NCI-H446 treated with DMSO at 0.1 percent for 48 hours (cell line): ENCODE measurements at regions not wholly inside any gene's neighbourhood (a gene's known extent, or its start where the extent isn't known, plus 50 kb on each side); places are given as distances from the start of the nearest gene placed in this dataset.
A peak's percentile ranks its signal among the peaks of the same experiment; 100 is the strongest.
"Not testable (repeated sequence)": the region's sequence is repeated elsewhere in the genome, so short reads cannot be mapped to it uniquely, and the experiment has no call there.

Experiments used
- DNase-seq: peaks from one replicate; lab custom pipeline; 2025; lab: John Stamatoyannopoulos, UW

GRCh38 chr11:45000918-45001317, 50.2 kb upstream of the TP53I11 start:
- DNase-seq = no peak

GRCh38 chr11:45001466-45002165, 50.9 kb upstream of the TP53I11 start:
- no peak for DNase-seq

DNA sequence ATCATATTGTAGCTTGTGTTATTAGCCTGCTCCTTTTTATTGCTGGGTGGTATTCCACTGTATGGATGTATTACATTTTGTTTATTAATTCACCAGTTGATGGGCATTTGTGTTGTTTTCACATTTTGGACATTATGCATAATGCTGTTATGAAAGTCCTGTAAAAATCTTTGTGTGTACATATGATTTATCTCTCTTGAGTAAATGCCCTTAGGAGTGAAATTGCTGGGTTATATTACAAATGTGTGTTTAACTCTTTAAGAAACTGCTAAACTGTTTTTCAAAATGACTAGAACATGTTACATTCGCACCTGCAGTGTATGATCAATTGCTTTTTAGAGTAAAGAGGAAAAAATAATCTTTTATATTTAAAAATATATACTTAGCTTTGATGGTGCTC, 54.4 kb upstream of the TP53I11 start:
- DNase-seq = no peak

GRCh38 chr11:45007011-45007410, 56.3 kb upstream of the TP53I11 start:
- no peak for DNase-seq

- DNase-seq = not testable (repeated sequence)
Observed at GRCh38 chr11:45015983-45016382, 65.3 kb upstream of the TP53I11 start.

DNA sequence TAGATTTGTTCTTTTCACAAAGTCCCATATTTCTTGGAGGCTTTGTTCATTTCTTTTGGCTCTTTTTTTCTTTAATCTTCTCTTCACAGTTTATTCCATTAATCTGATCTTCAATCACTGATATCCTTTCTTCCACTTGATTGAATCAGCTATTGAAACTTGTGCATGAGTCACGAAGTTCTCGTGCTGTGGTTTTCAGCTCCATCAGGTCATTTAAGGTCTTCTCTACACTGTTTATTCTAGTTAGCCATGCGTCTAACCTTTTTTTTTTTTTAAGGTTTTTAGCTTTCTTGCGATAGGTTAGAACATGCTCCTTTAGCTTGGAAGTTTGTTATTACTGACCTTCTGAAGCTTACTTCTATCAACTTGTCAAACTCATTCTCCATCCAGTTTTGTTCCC, 65.8 kb upstream of the TP53I11 start:
- DNase-seq = not testable (repeated sequence)

DNA sequence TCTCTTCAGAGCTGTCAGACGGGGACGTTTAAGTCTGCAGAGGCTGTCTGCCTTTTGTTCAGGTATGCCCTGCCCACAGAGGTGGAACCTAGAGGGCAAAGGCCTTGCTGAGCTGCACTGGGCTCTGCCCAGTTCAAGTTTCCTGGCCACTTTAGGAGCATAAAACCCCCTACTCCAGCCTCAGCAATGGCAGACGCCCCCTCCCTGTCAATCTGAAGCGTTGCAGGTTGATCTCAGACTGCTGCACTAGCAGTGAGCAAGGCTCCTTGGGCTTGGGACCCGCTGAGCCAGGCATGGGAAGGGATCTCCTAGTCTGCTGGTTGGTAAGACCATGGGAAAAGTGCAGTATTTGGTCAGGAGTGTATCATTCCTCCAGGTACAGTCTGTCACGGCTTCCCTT, 66.6 kb upstream of the TP53I11 start:
- DNase-seq = no peak

GRCh38 chr11:45021001-45021400, 70.3 kb upstream of the TP53I11 start:
- no peak for DNase-seq

DNA sequence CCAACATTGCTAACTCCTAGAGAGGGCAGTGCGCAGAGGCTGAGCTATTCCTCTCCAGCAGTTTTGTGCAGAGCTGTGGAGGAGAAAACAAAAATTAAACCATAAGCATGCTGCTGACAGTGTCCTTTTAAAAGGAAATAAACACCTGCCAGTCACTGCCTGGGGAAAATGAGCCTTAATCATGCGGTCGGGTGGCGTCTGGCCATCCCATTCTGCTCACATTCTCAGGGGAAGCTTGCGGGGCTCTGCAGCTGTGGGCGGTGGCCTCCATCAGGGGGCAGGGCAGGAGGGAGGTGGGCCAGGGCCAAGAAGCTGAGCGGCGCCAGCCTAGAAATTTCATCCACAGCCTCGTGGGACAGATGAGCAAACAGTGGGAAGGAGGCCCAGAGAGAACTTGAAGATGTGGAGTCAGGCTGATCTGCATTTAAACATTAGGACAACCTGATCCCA, 71.0 kb upstream of the TP53I11 start:
- peak; percentile 93 for DNase-seq

- no peak for DNase-seq
Observed at GRCh38 chr11:45022294-45023064, 71.8 kb upstream of the TP53I11 start.

DNA sequence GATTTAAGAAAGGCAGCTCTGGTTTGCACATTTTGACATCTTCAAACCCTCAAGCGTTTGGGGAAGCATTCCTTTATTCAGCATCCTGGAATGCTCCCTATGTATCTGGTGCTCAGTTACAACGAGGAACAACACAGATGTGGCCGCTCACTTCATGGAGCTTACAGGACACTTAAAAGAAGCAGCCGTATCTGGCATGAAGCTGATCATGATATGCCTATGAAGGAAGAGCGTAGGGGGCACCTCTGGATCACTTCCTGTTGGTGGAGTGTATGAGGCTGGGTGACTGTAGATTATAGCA, 72.3 kb upstream of the TP53I11 start:
- no peak for DNase-seq

DNA sequence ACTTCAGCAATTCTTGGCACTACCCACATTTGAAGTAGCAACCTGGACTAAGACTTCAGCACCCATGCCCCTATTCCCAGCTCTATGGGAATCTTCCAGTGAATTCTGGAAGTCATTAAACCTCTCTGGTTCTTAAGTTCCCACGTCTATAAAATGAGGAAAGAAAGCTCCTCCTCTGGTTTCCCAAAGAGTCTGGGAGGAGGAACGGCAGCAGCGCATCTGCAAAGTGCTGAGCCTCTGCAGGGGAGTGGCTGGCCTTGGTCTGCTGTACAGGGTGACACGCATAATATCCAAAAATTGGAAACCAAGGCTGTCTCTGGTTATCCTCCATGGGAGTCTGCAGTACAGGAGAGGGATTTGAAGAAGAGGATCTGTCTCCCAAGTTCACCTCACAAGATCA, 73.6 kb upstream of the TP53I11 start:
- no peak for DNase-seq

DNA sequence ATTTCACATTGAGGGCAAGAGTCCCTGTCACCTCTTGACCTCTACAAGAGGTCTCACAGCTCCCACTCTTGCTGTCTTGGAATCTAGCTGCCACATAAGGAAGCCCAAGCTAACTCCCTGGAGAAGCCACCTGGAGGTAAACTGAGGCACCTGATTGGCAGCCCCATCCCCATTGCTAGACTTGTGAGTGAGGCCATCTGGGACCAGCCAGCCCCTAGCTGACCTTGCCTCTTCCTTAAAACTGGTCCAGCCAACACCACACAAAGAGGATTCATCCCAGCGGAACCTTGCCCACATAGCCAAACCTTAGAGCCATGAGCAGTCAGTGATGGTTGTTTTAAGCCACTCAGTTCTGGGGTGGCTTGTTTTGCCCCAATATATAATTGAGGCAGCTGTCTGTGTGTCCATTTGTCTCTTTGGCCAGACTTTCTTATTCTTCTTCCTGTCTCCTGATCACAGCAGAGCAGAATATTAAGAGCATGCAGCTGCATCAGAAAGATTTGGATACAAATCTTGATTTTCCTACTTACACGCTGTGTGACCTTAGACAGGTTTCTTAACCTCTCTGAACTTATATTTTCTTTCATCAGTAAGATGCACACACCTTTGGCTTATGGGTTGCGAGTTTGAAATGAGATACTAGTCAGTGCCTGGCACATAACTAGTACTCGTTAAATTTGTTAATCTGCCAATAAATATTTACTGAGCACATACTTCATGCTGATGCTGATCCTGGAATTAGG, 74.3 kb upstream of the TP53I11 start:
- no peak for DNase-seq

- DNase-seq = peak; percentile 20
Observed at GRCh38 chr11:45025716-45026492, 75.2 kb upstream of the TP53I11 start.

GRCh38 chr11:45026835-45027234, 76.2 kb upstream of the TP53I11 start:
- DNase-seq = peak; percentile 59

GRCh38 chr11:45027312-45027711, 76.6 kb upstream of the TP53I11 start:
- no peak for DNase-seq

GRCh38 chr11:45028911-45029682, 78.4 kb upstream of the TP53I11 start:
- no peak for DNase-seq

DNA sequence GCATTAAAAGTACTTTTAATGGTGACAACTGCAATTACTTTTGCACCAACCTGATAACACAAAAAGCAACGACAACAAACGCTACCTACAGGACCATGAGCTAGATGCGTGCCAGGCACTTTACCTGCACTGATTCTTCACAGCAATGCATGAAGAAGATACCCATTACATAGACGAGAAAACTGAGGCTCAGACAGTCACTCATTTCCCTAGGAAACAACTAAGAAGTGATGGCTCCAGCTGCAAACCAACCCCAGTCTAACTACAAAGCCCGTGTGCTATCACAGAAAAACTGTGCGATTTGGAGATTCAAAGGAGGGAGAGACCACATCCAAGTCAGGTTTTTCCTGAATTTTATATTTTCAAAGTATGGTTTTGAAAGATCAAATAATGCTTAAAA, 80.1 kb upstream of the TP53I11 start:
- DNase-seq = no peak

DNA sequence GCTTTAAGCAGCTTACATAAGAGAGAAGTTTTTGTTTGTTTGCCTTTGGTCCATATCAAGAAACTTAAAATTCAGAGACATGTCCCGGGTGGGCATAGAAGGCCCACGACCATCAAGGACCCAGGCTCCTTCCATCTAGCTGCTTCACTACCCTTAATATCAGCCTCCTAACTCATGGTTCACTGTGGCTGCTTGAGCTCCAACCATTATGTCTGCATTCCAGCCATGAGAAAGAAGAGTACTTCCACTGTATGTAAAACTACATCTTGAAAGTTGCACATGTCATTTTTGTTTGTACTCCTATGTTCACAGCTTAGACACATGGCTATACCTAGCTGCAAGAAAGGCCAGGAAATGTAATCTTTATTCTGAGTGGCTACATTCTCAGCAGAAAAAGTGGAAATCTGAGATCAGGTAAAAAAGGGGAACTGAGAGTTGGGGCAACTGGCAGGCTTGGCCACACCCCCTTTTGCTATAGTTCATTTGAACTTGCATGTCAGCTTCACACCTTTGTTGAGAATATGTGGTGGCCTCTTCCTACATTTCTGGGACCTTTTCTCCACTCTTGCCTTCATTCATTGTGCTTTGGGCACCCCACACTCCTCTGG, 81.3 kb upstream of the TP53I11 start:
- DNase-seq = no peak

- DNase-seq = no peak
Observed at GRCh38 chr11:45035413-45035812, 84.7 kb upstream of the TP53I11 start.

DNA sequence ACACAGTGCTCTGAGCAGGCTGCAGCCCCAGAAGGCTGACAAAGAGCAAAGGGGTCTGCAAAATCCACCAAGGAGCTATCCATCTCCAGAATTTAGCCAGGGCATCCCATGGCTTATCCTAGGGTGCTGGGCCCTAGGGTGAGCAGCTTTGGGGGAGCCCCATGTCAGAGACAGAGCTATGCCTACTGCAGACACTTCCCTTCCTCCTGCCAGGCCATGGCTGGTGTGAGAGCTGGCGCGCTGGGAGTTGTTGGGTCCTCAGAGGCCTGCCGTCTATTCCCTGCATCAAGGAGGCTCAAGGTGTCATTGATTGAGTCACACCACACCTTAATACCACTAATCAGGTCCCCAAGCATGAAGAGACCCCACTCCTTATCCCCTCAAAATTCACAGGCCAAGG, 85.3 kb upstream of the TP53I11 start:
- no peak for DNase-seq
